OCI-LY7 (cell line): ENCODE measurements at regions not wholly inside any gene's neighbourhood (a gene's known extent, or its start where the extent isn't known, plus 50 kb on each side); places are given as distances from the start of the nearest gene placed in this dataset.

Experiments used
- BruUV-seq: library from RNA; stranded (reverse); fragments of 400-500 nt; replicated peaks from 2 replicates; lab custom pipeline; 2021; lab: Mats Ljungman, UMichigan
- CTCF ChIA-PET: fragments of 300-600 bp; sonication (Branson Sonifier 250); formaldehyde crosslinking; loops from one replicate; lab custom pipeline; 2022; ENCODE audit warnings: antibody characterized with exemption; ENCODE audit not compliant: unreplicated experiment; lab: Charles Lee
- POLR2A ChIA-PET: fragments of 300-600 bp; sonication (Branson Sonifier 250); formaldehyde crosslinking; loops from one replicate; lab custom pipeline; 2022; ENCODE audit warnings: antibody characterized with exemption; lab: Charles Lee
- DNase-seq: peaks from one replicate; pipeline ENCODE4 v3.0.0-alpha.2; 2015; ENCODE audit warnings: low spot score
- H2AFZ ChIP-seq: fragments of 200-600 bp; sonication (generic), shearing (Covaris generic); 2 replicates; pipeline ENCODE4 v1.6.1; 2014; ENCODE audit warnings: mild to moderate bottlenecking, antibody characterized with exemption, low read length, moderate library complexity
- H3K27ac ChIP-seq: fragments of 200-600 bp; sonication (generic); 2 replicates; pipeline ENCODE4 v1.5.1; 2014; ENCODE audit warnings: mixed run types, low read depth, mild to moderate bottlenecking, moderate library complexity, low read length, inconsistent platforms; ENCODE audit not compliant: poor library complexity, severe bottlenecking
- H3K36me3 ChIP-seq: fragments of 200-600 bp; sonication (generic); 2 replicates; pipeline ENCODE4 v1.6.1; 2014; ENCODE audit warnings: mild to moderate bottlenecking, antibody characterized with exemption, low read length, moderate library complexity, mixed read lengths; ENCODE audit not compliant: insufficient read depth
- H3K4me1 ChIP-seq: fragments of 200-600 bp; sonication (generic); 2 replicates; pipeline ENCODE4 v1.5.1; 2014; ENCODE audit warnings: mild to moderate bottlenecking, low read length; ENCODE audit not compliant: insufficient read depth, poor library complexity, severe bottlenecking
- H3K4me2 ChIP-seq: fragments of 200-600 bp; sonication (generic); 2 replicates; pipeline ENCODE4 v1.6.1; 2014; ENCODE audit warnings: mild to moderate bottlenecking, low read length
- H3K4me3 ChIP-seq: fragments of 200-600 bp; sonication (generic); 2 replicates; pipeline ENCODE4 v1.5.1; 2014; ENCODE audit warnings: mild to moderate bottlenecking, low read depth, low read length; ENCODE audit not compliant: poor library complexity, severe bottlenecking
- H3K79me2 ChIP-seq: fragments of 200-600 bp; sonication (generic); 2 replicates; pipeline ENCODE4 v1.6.1; 2016; ENCODE audit warnings: low read depth, mild to moderate bottlenecking, low read length, moderate library complexity, mixed read lengths; ENCODE audit not compliant: insufficient read depth
- H3K9me2 ChIP-seq: fragments of 200-600 bp; sonication (generic); 2 replicates; pipeline ENCODE4 v1.6.1; 2016; ENCODE audit warnings: mild to moderate bottlenecking, low read length, mixed read lengths; ENCODE audit not compliant: insufficient read depth
- H3K9me3 ChIP-seq: fragments of 200-600 bp; sonication (generic); 2 replicates; pipeline ENCODE4 v1.6.1; 2014; ENCODE audit warnings: mild to moderate bottlenecking, mixed run types, low read length, mixed read lengths
- H4K20me1 ChIP-seq: fragments of 200-600 bp; sonication (generic); 2 replicates; pipeline ENCODE4 v1.6.1; 2014; ENCODE audit warnings: mild to moderate bottlenecking, antibody characterized with exemption, low read length, moderate library complexity, mixed read lengths; ENCODE audit not compliant: insufficient read depth
- EZH2phosphoT487 ChIP-seq: fragments of 200-600 bp; sonication (generic); IDR thresholded peaks from 2 replicates; pipeline ENCODE4 v1.6.1; 2018; ENCODE audit warnings: low read depth, borderline replicate concordance, mild to moderate bottlenecking, mixed run types, antibody characterized with exemption, low read length, moderate library complexity, mixed read lengths
- intact Hi-C: fragments of 100-400 bp; cut with micrococcal nuclease; formaldehyde crosslinking; loops from one replicate; pipeline ENCODE4 v1.10.0; 2022; ENCODE audit not compliant: unreplicated experiment
- TF ChIP-seq, protein P1 (sequence below): fragments of 200-600 bp; sonication (generic); conservative IDR thresholded peaks from 2 replicates; pipeline ENCODE4 v1.5.1; 2014; ENCODE audit warnings: mild to moderate bottlenecking, antibody characterized with exemption, low read length, moderate library complexity, mixed read lengths

GRCh38 chr2:181178823-181179412 is 198.5 kb downstream of the UBE2E3 start:
- no peaks in the 10 kb centered on the region for H3K36me3 ChIP-seq
- no peak overlapping the region for H3K27ac ChIP-seq
- H3K79me2 ChIP-seq = no peaks in the 10 kb centered on the region
- H3K9me2 ChIP-seq = no peaks in the 10 kb centered on the region
- H3K4me3 ChIP-seq = no peak overlapping the region
- H3K9me3 ChIP-seq = no peaks in the 10 kb centered on the region
- TF ChIP-seq, protein P1, sequence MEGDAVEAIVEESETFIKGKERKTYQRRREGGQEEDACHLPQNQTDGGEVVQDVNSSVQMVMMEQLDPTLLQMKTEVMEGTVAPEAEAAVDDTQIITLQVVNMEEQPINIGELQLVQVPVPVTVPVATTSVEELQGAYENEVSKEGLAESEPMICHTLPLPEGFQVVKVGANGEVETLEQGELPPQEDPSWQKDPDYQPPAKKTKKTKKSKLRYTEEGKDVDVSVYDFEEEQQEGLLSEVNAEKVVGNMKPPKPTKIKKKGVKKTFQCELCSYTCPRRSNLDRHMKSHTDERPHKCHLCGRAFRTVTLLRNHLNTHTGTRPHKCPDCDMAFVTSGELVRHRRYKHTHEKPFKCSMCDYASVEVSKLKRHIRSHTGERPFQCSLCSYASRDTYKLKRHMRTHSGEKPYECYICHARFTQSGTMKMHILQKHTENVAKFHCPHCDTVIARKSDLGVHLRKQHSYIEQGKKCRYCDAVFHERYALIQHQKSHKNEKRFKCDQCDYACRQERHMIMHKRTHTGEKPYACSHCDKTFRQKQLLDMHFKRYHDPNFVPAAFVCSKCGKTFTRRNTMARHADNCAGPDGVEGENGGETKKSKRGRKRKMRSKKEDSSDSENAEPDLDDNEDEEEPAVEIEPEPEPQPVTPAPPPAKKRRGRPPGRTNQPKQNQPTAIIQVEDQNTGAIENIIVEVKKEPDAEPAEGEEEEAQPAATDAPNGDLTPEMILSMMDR = peak; percentile 80
- TF ChIP-seq EZH2phosphoT487 = no peak
- no peaks in the 10 kb centered on the region for H4K20me1 ChIP-seq
- BruUV-seq = no TSS peak
- POLR2A ChIA-PET = interaction anchor here (0.8 to 1.0 kb wide), 2 partner anchors 13 to 527 kb away, joined by 3 to 4 read pairs; no protein-coding TSS in a partner anchor
- DNase-seq = peak; percentile 42
- H3K4me1 ChIP-seq = peaks cover 4% of the 10 kb centered on the region
- CTCF ChIA-PET = no interaction called here
- intact Hi-C loops = loop anchor here (5.0 kb wide), 1 partner anchor 278 kb away; the partner anchor contains the start of gene ITGA4
- no peak overlapping the region for H3K4me2 ChIP-seq
- peak overlapping the region; percentile 76; the same call in 1 of the 2 replicates for H2AFZ ChIP-seq

- no peaks in the 10 kb centered on the region for H3K9me2 ChIP-seq
- peaks cover 18% of the 10 kb centered on the region for H3K4me1 ChIP-seq
- peak overlapping the region; percentile 60; the same call in 1 of the 2 replicates for H2AFZ ChIP-seq
- ChIA-PET CTCF (no interaction called here), POLR2A (interaction anchor here (0.7 to 2.4 kb wide), 3 partner anchors 11 to 403 kb away, joined by 3 to 7 read pairs (median 4); no protein-coding TSS in a partner anchor)
- no peaks in the 10 kb centered on the region for H3K36me3 ChIP-seq
- H3K9me3 ChIP-seq = no peaks in the 10 kb centered on the region
- intact Hi-C loops = no loop called here
- peak overlapping the region; percentile 27 for H3K4me2 ChIP-seq
- no peak overlapping the region for H3K4me3 ChIP-seq
- H4K20me1 ChIP-seq = no peaks in the 10 kb centered on the region
- BruUV-seq = no TSS peak
- TF ChIP-seq EZH2phosphoT487 = no peak
- TF ChIP-seq, protein P1 = no peak
- H3K79me2 ChIP-seq = no peaks in the 10 kb centered on the region
- peak; percentile 65 for DNase-seq
- H3K27ac ChIP-seq = peak overlapping the region; percentile 39
Observed at GRCh38 chr2:181183878-181184542, 203.6 kb downstream of the UBE2E3 start.
